ENCODE measurements at regions not wholly inside any gene's neighbourhood (a gene's known extent, or its start where the extent isn't known, plus 50 kb on each side); places are given as distances from the start of the nearest gene placed in this dataset.
"Not testable (repeated sequence)": the region's sequence is repeated elsewhere in the genome, so short reads cannot be mapped to it uniquely, and the experiment has no call there.

DNA sequence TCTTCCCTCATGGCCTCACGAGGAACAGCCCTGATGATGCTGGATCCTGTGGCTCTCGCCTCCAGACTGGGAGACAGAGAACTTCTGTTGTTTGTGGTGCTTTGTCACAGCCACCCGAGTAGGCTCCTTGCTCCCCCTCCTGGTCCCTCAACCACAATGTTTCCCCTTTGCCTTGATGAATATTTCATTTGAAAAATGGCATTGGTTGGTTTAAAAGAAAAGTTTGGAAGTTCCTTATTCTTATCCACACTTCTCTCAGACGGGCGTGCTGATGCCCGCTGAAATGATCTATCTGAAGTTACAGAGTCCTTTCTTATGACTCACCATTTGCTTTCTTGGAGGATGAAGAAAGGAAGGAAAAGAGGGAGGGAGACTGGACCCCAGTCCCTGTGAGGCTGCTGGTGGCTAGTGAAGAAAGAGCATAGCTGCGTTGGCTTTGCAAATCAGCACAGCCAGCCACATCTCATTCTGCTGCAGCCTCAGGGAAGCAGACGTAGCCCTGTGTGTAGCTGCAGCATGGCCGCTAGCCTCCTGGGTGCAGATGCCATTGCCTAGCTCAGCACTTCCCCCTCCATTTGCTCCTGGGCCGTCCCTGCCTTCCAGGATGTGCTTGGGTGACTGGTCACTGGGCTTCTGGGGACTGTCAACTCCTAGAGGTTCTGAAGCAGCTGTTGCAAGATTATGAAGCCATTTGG lies 185.9 kb downstream of the ERCC6L2 start:
- peak; percentile 62 for DNase-seq

DNA sequence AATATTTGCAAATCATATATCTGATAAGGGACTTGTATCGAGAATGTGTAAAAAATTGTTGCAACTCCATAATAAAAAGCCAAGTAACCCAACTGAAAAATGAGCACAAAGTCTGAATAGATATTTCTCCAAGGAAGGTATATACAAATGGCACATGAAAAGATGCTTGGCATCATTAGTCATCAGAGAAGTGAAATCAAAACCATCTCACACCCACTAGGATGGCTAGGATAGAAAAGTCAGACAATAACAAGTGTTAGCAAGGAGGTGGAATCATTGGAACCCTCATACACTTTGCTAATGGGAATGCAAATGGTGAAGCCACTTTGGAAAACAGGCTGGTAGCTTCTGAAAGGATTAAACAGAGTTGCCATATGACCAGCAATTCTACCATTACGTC lies 182.7 kb downstream of the ERCC6L2 start:
- DNase-seq, result no peak

DNA sequence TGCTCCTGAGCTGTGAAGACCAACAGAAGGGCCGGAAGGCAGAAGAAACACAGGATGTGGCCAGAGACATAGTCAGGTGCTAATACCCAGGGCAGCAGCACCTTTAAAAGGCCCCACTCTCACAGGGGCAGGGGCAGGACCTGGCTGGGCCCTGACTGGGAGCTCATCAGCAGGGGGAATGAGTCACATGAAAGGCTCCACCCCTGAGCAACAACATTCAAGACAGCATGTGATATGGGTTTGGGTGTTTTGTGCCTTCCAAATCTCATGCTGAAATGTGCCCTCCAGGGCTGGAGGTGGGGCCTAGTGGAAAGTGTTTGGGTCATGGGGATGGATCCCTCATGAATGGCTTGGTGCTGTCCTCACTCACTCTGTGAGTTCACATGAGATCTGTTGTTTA lies 181.7 kb downstream of the ERCC6L2 start:
- no peak for DNase-seq

DNA sequence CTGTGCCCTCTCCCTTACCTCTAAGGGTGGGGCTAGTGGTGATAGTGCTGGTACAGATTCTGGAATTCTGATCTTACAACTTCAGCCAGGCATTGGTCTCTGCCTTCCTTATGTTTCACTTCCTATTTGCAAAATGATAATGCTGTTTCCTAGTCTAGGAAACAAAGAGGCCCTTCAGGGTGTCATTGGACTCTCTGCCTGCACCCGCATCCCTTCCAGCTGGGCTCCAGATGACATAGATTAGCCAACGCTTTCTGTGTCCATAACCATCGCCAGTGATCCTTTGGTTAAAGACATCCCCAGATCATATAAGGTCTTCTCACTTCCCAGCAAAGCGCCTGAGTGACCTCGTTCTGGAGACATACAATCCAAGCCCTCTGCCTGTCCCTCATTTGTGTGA lies 180.7 kb downstream of the ERCC6L2 start:
- DNase-seq, result no peak

DNA sequence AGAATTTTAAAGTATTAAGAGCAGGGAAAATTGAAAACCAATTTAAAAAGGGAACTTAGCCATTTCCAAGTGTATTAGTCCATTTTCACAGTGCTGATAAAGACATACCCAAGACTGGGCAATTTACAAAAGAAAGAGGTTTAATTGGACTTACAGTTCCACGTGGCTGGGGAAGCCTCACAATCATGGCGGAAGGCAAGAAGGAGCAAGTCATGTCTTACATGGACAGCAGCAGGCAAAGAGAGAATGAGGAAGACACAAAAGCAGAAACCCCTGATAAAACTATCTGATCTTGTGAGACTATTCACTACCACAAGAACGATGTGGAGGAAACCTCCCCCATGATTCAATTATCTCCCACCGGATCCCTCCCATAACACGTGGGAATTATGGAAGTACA lies 178.8 kb downstream of the ERCC6L2 start:
- DNase-seq, result not testable (repeated sequence)

DNA sequence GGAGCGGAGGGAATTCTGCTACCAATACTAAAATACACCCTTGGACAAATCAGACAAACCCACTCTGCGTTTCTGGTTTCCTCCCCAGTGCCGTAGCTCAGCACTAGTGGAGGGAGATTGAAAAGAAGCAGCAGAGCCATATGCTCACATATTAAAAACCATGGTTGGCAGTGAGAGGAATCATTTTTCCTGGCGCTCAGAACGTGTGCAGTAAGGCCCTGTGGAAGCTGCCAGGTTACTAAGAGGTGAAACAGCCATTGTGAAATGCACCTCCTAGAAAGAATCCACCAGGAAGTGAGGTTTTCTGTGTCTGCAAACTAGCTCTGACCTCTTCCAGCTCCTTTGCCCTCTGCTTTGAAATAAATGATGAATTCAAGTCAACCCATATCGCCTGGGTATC lies 177.2 kb downstream of the ERCC6L2 start:
- no peak for DNase-seq

DNA sequence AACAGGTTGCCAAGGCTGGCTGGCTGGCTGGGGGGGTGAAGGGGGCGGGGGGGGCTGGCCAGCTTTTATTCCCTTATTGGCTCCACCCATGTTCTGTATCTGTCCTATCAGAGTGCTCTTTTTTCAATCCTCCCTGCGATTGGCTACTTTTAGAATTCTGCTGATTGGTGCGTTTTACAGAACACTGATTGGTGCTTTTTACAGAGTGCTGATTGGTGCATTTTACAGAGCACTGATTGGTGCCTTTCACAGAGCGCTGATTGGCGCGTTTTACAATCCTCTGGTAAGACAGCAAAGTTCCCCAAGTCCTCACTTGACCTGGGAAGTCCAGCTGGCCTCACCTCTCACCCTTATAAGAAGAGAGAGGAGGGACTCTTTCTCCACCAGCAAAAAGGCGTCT lies 175.9 kb downstream of the ERCC6L2 start:
- DNase-seq, result no peak

DNA sequence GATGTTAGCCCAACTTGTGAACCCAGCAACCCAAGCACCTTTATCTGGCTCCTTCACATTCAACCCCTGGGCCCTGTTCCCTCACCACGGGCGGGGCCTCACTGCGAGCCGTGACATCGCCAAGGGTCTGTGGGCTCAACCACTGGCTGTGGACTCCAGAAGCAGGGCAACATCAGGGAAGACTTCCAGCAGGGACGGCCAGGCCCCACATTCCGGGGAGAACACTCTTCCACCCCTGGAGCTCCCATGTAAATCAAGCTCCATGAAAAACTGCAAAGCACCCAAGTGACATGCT lies 175.3 kb downstream of the ERCC6L2 start:
- DNase-seq, result no peak

DNA sequence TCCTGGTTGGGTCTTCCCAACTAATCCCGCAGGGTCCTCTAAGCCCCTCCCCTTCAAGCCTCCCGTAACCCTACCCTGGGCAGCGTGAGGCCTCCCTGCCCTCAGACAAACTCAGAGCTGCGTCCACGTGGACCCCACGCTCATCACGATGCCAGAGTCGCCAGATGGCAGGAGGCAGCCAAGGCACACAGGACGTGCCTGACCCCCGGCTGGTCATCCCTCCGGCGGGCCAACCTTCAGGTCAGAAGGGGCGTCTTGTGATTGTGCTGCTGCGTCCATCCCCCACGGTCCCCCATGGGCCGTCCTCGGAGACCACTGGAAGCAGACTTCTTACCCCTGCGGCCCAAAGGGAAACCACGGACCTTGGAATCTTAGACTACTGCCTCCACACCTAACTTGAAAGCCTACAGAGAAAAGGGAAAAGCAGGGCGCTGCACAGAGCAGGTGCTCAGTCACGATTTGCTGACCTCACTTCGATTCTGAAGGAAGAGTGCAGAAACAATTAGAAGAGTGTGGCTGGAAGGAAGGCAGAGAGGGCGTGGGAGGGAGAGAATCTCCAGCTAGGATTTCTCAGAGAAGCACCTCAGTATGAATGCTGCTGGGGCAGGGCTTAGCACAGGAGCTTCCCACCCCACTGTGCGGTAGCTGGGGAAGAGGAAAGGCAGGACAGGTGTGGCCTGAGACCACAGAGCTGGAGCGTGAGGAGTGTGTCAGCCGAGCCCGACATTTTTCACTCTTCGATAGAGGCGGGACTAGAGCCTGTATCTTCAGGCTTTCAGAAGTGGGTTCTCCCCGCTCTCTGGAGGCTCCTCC lies 174.8 kb downstream of the ERCC6L2 start:
- no peak for DNase-seq

DNA sequence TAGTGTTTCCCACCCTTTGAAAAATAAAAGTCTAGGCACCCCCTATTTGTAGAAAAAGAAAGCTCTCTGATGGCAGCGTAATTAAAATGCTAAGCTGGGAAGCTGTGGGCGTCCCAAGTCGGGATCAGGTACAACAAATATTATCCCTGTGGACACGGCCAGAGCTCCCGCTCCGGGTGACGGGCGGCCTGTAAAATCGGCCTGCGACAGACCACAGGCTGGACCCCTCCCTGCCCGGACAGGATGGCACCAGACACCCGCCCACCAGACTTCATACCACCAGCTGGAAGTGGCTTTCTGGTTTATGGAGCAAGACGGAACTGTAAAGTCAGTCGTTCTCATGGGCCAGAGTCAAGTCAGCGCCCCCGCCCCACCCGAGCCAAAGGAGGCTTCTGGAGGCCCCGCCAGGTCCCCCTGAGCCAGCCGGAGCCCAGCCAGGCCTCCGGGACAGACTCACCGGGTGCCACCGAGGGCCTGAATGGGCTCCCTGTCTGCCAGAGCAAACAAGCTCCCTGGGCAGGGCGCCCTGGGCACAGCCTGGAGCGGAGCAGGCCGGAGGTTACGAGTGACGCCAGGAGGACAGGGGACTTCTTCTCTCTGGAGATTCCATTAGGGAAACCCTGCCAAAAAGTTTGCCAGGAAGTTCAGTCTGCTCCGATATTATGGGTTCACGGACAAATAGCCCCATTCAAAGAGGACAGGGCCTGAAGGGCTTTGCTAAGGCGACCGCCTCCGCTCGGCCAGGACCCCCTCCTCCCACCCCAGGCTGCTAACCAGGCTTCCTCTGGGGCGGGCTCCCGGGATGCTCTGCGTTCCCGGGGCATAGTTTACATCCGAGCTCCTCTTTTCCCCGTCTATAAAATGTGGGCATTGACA lies 173.7 kb downstream of the ERCC6L2 start:
- no peak for DNase-seq

DNA sequence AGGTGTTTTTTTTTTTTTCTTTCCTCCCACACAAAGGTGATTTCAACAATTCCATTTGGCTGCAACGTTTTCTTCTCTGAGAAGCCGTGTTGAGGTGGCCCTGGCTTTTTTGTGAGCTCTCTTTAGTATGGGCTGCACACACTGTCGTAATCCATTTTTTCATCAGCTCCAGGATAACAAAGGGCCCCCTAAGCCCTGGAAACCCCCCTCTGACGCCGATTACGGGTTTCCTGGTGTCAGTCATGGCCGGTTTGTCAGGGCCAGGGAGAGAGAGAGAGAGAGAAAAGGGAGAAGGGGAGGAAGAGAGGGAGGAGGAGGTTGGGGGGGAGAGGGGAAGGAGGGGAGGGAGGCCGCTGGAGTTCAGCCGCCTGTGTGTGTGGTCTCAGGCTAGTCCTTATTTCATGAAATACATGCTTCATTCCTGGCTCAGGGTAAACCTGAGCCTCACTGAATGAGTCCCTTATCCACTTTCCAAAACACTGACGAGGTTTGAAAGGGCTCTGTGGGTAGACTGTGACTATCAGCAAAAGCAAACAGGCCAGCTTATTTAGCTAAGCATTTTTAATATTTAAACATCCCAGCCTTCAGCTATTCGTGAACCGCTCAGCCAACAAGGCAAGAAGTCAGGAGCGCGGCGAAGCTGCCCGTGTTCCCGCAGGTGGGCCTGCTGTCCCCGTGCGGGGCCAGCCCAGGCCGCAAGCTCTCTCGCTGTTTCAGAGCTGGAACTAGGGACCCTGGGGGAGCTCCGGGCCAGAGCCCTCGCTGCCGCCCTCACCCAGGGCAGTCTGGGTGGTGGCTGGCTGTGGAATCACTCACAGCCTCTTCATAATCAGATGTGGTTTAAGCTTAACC lies 172.8 kb downstream of the ERCC6L2 start:
- DNase-seq, result no peak

DNA sequence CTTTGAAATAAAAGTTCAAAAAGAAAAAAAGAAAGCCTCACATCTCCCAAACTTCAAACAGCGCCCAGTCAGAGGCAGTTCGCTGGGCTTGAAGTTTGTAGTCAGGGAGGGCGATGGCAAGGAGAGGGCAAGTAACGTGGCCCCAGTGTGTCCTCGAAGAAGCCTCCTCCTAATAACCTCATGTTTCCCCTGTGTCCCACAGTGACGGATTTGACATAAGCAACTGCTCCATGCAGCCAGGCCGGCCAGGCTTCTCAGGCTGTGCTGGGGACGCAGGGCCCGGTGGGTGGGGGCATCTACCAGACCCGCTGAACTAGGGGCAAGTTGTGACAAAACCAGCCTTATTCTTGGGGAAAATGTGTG lies 172.2 kb downstream of the ERCC6L2 start:
- DNase-seq, result no peak

DNA sequence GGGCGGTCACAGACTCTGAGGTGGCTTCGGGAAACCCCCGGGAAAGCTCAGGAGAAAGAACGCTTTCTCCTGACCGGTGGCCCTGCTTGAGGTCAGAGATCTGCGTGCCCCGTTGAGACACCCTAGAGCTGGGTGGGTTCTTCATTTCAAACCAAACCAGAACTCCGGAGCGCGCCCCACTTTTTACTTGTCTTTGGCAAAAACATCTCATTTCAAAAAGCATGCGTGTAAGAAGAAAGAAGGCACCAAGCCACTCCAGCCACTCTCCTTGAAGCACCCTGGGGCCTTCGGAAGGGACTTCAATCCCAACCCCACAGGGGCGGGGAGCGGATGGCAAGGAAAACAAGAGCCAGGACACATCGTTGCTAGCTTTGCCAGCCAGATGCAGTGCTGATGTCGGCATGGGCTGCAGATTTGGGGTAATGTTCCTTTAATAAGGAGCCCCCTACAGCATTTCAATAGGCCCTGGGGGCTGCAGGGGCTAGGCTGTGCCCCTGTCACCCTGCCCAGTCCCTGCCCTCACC lies 171.7 kb downstream of the ERCC6L2 start:
- no peak for DNase-seq

DNA sequence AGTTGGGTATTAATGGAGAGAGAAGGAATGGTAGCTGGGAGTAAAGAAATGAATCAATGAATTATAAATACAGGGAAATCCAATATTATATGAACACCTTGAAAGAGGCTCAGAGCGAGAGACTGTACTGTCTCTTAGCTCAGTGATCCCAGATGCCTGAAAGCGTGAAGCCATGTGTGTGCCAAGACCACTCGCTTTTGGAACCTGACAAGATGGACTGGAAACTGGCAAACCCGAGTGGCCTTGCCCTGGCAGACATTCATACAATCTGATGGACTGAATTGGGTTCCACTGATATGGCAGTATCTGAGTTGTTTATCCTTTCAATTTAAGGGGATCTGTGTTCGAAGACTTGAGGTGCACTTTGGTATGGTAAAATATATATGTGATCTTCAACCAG lies 170.3 kb downstream of the ERCC6L2 start:
- DNase-seq, result no peak

DNA sequence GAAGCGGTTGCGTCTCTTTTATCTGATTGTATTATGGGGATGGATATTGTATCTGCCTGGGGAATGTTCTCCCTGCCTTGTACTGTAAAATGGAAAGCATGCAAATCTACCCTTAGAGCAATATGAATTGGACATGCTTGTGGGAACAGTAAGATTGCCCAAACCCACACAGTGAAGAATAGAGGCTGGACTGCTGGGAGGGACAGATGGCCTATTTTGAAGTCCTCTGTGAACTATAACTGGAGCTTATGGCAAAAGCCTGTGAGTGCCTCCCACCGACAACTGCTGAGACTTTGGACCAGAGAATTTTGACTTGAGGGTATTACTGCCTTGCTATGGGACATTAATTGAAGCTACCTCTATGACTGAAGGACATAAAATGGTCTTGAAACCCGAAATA lies 168.9 kb downstream of the ERCC6L2 start:
- no peak for DNase-seq

DNA sequence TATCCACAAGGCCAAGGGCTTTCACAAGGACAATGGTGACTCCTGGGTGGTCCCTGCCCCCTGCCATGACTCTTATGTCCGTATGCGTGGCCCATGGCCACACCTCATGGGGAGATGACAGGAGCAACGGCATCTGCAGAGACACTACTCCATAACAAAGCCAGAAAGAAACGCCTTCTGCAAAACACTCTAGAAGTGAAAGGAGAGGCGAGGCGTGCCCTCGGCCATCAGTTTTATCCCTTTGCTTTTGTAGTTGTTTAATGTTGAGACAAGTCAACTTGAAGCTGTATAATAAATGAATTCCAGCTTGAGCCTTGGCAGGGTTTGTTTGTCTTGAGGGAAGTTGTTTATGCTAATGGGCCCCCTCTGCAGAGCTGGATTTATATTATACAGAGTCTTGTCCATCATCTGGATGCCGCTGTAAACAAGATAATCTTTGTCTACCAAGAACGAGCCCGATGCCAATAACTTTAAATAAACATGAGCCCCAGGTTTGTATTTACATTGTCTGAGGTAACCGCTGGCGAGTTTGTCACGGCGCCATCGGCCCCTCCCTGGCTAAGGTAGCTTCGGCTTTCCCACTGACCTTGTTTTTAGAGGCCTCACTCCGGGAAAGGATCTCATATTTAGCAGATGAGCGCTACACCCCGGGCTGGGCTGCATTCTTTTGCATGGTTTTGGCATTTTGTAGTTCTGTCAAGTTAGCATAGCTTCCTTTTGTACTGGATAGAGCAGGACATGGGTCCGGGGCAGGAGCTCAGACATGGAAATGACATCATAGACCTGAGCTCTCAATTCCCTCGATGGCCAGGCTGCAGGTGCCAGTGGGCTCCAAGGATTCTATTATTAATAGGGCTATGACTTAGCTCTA lies 165.3 kb downstream of the ERCC6L2 start:
- no peak for DNase-seq

DNA sequence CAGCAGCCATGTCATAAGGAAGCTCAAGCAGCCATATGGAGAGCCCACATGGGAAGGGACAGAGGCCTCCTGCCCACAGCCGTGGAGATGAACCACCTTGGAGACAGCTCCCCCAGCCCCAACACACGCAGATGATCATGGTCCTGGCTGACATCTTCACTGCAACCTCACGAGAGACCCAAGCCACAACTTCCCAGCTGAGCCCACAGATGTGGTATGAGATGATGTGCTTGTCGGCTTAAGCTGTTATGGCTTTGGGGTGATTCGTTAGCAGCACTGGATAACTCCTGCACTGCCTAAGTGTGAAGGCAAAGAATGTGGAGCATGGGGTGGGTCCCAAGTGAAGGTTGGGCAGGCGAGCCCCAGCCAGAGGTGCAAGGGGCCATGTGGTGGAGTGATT lies 163.4 kb downstream of the ERCC6L2 start:
- no peak for DNase-seq

DNA sequence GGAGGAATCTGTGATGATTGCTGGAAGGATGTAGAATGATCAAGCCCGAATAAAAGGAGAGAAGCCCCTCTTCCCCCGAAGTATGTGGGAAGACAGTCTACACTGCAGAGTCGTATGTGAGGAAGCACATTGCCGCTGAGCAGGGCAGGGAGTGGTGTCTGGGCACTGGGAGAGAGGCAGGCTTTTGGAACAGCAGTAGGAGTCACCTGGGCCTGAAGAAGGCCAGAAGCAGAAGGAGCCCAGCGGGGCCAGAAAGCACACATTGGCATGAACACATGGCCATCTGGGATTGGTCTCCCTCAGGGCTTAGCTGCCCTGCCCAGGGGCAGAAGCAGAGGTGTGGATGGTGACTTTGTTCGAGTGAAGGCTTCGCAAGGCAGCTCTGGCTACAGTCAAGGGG lies 162.8 kb downstream of the ERCC6L2 start:
- no peak for DNase-seq

DNA sequence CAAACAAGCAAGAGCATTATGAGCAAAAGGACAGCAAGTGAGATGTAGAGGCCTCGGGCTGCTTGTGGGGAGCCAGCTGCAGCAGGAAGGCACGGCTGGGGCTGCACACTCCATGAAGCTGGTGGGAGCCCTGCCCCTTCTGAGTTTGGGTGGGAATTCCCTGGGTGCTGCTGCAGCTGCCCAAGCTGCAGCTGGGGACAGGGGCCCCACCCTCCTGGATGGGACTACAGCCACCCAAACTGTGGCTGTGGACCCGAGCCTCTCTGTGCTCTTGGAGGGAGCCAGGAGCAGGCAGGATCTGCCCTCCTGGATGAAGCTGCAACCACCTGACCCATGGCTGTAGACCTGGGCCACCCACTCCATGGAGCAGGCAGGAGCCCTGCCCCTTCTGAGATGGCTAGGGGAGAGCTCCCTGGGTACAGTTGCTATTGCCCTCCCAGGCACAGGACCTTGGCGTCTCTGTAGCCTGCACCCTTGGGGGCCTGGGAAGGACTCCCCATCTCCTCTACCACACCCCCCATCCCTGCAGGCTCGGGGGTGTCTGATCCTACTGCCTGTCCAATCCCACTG lies 159.1 kb downstream of the ERCC6L2 start:
- no peak for DNase-seq

DNA sequence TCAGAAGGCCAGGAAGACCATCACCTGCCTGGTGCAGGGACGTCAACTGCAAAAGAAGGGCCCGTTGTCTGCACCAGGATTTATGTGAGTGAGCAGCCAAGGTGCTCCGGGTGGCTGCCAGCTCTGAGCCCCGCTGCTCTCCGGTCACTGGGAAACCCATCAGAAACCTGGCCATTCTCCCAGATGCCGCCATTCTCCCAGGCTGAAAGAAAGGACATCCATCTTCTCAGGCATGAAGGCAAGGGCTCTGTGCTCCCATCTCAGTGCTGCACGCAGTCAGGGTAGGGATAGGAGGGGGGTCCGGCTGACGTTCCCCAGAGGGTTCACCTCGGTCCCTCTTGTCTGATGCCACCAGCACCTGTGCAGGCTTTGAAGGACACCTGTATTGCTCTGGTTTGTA lies 158.4 kb downstream of the ERCC6L2 start:
- DNase-seq, result no peak

DNA sequence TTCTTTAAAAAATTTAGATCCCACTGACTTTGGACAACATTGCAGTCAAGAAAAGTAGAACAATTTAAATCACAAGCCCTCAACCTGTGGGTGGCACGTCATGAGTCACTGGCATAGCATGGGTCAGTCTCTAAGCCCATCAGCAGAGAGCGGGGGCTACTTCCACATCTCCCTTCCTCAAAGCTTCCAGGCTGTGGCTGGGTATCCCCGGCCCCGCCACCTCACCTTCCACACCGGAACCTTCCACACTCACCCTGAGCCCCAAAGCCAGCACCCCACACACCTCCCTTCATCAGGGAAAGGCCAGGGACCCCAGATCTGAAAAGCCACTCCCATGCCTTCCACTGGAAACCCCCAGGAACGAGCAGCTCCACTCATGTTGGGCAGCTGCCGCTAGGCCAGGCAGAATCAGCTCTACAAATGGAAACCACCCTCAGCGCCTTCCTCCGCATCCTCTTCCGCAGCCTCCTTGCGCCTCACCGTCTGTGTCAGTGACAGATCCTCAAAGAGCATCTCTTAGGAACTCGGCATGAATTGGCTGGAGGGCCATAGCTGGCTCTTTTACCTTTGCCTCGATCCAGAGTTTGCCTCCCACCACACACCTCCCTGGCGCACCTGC lies 156.5 kb downstream of the ERCC6L2 start:
- DNase-seq, result no peak
